ENCODE measurements at regions not wholly inside any gene's neighbourhood (a gene's known extent, or its start where the extent isn't known, plus 50 kb on each side); places are given as distances from the start of the nearest gene placed in this dataset.

GRCh38 chr2:234189786-234190300, 139.3 kb downstream of the SPP2 start:
- no peak for DNase-seq (ENCODE audit: low read depth in 2 of 2)
- Histone ChIP-seq H3K4me2 (ENCODE audit: extremely low read depth, insufficient read depth, low read length) (no peak overlapping the region), H3K27me3 (ENCODE audit: control insufficient read depth, insufficient read depth, low read length) (peaks cover 2% of the 10 kb centered on the region), H3K36me3 (ENCODE audit: control insufficient read depth, insufficient read depth, low read length) (no peaks in the 10 kb centered on the region), H3K9ac (ENCODE audit: insufficient read depth, low read length) (no peak overlapping the region), H2AFZ (ENCODE audit: low read length) (no peak overlapping the region), H3K27ac (ENCODE audit: insufficient read depth, low read length) (no peak overlapping the region), H3K4me1 (ENCODE audit: control insufficient read depth, extremely low read depth, insufficient read depth, low read length) (no peaks in the 10 kb centered on the region), H3K9me3 (ENCODE audit: control insufficient read depth, insufficient read depth, low read depth, low read length) (no peaks in the 10 kb centered on the region), H3K79me2 (ENCODE audit: control insufficient read depth, insufficient read depth, low read length) (no peaks in the 10 kb centered on the region), H3K4me3 (replicated peaks in 1 of 4; ENCODE audit: control extremely low read depth in 1 of 4, insufficient read depth in 1 of 4, low read depth in 3 of 4, low read length in 4 of 4) (no peak overlapping the region), H4K20me1 (ENCODE audit: control insufficient read depth, extremely low read depth, insufficient read depth, low read length) (no peaks in the 10 kb centered on the region)
- no peak for TF ChIP-seq EZH2 (IDR thresholded peaks at IDR 0.05; ENCODE audit: low read length, missing control alignments)
- TF ChIP-seq, protein P1, sequence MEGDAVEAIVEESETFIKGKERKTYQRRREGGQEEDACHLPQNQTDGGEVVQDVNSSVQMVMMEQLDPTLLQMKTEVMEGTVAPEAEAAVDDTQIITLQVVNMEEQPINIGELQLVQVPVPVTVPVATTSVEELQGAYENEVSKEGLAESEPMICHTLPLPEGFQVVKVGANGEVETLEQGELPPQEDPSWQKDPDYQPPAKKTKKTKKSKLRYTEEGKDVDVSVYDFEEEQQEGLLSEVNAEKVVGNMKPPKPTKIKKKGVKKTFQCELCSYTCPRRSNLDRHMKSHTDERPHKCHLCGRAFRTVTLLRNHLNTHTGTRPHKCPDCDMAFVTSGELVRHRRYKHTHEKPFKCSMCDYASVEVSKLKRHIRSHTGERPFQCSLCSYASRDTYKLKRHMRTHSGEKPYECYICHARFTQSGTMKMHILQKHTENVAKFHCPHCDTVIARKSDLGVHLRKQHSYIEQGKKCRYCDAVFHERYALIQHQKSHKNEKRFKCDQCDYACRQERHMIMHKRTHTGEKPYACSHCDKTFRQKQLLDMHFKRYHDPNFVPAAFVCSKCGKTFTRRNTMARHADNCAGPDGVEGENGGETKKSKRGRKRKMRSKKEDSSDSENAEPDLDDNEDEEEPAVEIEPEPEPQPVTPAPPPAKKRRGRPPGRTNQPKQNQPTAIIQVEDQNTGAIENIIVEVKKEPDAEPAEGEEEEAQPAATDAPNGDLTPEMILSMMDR (conservative IDR thresholded peaks at IDR 0.05 in 1 of 2, IDR thresholded peaks at IDR 0.05 in 1 of 2; ENCODE audit: low read depth in 1 of 2, low read length in 2 of 2): no peak

DNA sequence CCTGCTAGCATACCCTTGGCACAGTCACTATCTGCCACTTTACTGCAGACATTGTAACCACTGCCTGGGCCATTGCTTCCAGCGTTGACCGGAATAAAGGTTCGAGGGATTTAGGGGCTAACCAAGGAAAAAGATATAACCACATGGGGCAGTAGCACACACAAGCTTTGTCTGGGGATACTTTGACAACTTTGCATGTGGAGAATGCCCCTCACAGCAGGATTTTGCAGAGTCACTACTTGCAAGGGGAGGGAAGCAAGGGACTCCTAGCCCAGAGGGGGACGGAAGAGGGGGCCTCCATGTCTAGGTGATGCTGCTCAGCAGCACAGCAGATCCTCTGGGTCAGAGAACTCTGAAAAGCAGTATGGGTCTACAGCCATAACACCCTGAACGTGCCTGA, 138.7 kb downstream of the SPP2 start:
- H3K4me3 ChIP-seq (replicated peaks in 1 of 4; ENCODE audit: control extremely low read depth in 1 of 4, insufficient read depth in 1 of 4, low read depth in 3 of 4, low read length in 4 of 4): no peak overlapping the region
- no peaks in the 10 kb centered on the region for H3K79me2 ChIP-seq (ENCODE audit: control insufficient read depth, insufficient read depth, low read length)
- no peak overlapping the region for H3K4me2 ChIP-seq (ENCODE audit: extremely low read depth, insufficient read depth, low read length)
- TF ChIP-seq EZH2 (IDR thresholded peaks at IDR 0.05; ENCODE audit: low read length, missing control alignments): no peak
- TF ChIP-seq, protein P1 (conservative IDR thresholded peaks at IDR 0.05 in 1 of 2, IDR thresholded peaks at IDR 0.05 in 1 of 2; ENCODE audit: low read depth in 1 of 2, low read length in 2 of 2): no peak
- no peaks in the 10 kb centered on the region for H3K9me3 ChIP-seq (ENCODE audit: control insufficient read depth, insufficient read depth, low read depth, low read length)
- no peak overlapping the region for H3K27ac ChIP-seq (ENCODE audit: insufficient read depth, low read length)
- DNase-seq (ENCODE audit: low read depth in 2 of 2): no peak
- no peaks in the 10 kb centered on the region for H4K20me1 ChIP-seq (ENCODE audit: control insufficient read depth, extremely low read depth, insufficient read depth, low read length)
- H3K9ac ChIP-seq (ENCODE audit: insufficient read depth, low read length): no peak overlapping the region
- no peak overlapping the region for H2AFZ ChIP-seq (ENCODE audit: low read length)
- H3K27me3 ChIP-seq (ENCODE audit: control insufficient read depth, insufficient read depth, low read length): peaks cover 2% of the 10 kb centered on the region
- H3K4me1 ChIP-seq (ENCODE audit: control insufficient read depth, extremely low read depth, insufficient read depth, low read length): no peaks in the 10 kb centered on the region
- H3K36me3 ChIP-seq (ENCODE audit: control insufficient read depth, insufficient read depth, low read length): no peaks in the 10 kb centered on the region

- H3K79me2 ChIP-seq (ENCODE audit: control insufficient read depth, insufficient read depth, low read length): no peaks in the 10 kb centered on the region
- no peak overlapping the region for H3K27ac ChIP-seq (ENCODE audit: insufficient read depth, low read length)
- H2AFZ ChIP-seq (ENCODE audit: low read length): no peak overlapping the region
- H3K4me3 ChIP-seq (replicated peaks in 1 of 4; ENCODE audit: control extremely low read depth in 1 of 4, insufficient read depth in 1 of 4, low read depth in 3 of 4, low read length in 4 of 4): no peak overlapping the region
- TF ChIP-seq, protein P1 (conservative IDR thresholded peaks at IDR 0.05 in 1 of 2, IDR thresholded peaks at IDR 0.05 in 1 of 2; ENCODE audit: low read depth in 1 of 2, low read length in 2 of 2): no peak
- TF ChIP-seq EZH2 (IDR thresholded peaks at IDR 0.05; ENCODE audit: low read length, missing control alignments): no peak
- H3K4me1 ChIP-seq (ENCODE audit: control insufficient read depth, extremely low read depth, insufficient read depth, low read length): no peaks in the 10 kb centered on the region
- no peaks in the 10 kb centered on the region for H4K20me1 ChIP-seq (ENCODE audit: control insufficient read depth, extremely low read depth, insufficient read depth, low read length)
- peaks cover 2% of the 10 kb centered on the region for H3K27me3 ChIP-seq (ENCODE audit: control insufficient read depth, insufficient read depth, low read length)
- no peak for DNase-seq (ENCODE audit: low read depth in 2 of 2)
- no peak overlapping the region for H3K9ac ChIP-seq (ENCODE audit: insufficient read depth, low read length)
- no peaks in the 10 kb centered on the region for H3K36me3 ChIP-seq (ENCODE audit: control insufficient read depth, insufficient read depth, low read length)
- no peaks in the 10 kb centered on the region for H3K9me3 ChIP-seq (ENCODE audit: control insufficient read depth, insufficient read depth, low read depth, low read length)
- H3K4me2 ChIP-seq (ENCODE audit: extremely low read depth, insufficient read depth, low read length): no peak overlapping the region
Measured at GRCh38 chr2:234187646-234188174, 137.2 kb downstream of the SPP2 start.

Measured in fibroblast of lung (primary cell).